Head of caudate nucleus (tissue), 42 donors: ENCODE measurements at regions not wholly inside any gene's neighbourhood (a gene's known extent, or its start where the extent isn't known, plus 50 kb on each side); places are given as distances from the start of the nearest gene placed in this dataset.

ENCODE experiments used
- DNase-seq, 42 donors: peaks; one replicate each; pipeline versions ENCODE4 v3.0.0 to v3.0.0-alpha.2; 2020 to 2021; ENCODE audit warnings: mixed read lengths in 7 of 42
- intact Hi-C: fragments of 100-400 bp; cut with DNase I; formaldehyde crosslinking; loops from one replicate; pipeline ENCODE4 v1.15.0; 2022

DNA sequence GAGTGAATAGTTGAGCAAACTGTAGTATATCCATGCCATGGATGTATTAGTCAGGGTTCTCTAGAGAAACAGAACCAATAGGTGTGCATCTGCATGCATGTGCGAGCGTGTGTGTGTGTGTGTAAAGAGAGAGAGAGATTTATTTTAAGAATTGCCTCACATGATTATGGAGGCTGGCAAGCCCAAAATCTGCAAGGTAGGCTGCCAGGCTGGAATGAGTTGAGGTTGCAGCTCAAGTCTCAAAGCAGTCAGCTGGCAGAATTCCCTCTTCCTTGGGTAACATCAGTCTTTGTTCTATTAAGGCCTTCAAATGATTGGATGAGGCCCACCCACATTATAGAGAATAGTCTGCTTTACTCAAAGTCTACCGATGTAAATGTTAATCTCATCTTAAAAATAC, 187.8 kb downstream of the ANAPC1 start:
- intact Hi-C loops = no loop called here
- DNase-seq = no peak

DNA sequence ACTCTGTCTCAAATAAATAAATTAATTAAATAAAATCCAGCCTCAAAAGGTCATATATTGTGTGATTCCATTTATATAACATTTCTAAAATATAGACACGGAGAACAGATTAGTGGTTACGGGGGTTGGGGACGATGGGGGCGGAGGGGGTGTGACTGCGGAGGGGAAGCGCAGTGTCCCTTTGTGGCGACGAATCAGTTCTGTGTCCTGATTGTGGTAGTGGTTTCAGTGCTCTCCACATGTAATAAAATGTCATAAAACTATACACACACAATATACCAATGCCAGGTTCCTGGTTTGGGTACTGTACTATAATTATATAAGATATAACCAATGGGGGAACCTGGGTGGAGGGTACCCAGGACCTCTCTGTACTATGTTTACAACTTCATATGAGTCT, 186.4 kb downstream of the ANAPC1 start:
- intact Hi-C loops = no loop called here
- DNase-seq = no peak

DNA sequence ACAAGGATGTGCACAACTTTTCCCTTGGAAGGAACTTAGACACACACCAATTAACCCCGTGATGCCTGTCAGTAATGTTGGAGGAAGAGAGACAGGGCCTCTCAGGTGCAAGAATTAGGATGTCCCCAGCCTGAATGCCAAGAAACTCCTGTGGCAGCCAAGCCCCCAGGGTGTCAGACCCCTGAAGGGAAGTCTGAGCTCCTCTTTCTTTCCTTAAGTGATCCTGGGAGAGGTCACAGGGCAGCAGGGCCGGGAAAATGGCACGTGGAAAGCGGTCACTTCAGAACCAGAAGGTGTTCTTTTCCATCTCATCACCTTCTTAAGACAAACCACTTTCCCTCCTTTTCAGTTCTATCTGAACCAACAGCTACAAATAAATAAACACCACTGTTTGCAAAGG, 185.9 kb downstream of the ANAPC1 start:
- intact Hi-C loops = no loop called here
- no peak for DNase-seq

DNA sequence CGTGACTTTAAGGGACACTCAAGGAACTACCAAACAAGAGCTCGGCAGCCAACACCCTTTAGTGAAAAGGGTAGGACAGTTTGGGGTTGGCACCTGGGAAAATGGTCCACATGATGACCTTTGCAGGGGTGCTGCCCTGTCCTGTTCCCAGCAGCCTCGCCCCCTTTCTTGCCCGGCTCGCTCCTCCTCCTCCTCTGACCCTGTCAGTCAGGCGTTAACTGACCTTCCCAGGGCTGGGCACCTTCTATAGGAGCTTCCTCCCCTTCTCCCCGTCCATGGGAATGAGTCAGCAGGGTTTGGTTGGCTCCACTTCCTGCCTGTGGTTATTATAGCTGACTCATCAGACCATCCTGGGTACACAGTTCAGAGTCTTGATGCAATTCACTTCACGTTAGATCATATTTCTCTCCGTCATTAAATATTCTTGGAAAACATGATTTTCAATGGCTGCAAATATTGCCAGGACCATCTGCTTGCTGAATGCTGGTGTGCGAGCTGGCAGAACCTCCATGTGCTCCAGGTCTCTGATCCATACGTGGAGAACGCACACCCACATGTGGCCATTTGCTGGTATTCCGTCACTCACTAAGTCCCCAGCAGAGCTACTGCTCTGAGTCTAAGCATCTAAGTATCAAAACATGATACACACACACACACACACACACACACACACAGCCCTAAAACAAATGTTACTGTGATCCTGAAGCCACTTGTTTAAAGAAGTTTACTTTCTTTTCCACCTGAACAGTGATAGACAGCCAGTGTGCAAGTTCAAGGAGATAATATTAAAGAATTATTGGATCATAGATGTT, 185.0 kb downstream of the ANAPC1 start:
- intact Hi-C loops = no loop called here
- peak in 15 of 42 donors; percentile 8 to 64 (median 24) for DNase-seq

DNA sequence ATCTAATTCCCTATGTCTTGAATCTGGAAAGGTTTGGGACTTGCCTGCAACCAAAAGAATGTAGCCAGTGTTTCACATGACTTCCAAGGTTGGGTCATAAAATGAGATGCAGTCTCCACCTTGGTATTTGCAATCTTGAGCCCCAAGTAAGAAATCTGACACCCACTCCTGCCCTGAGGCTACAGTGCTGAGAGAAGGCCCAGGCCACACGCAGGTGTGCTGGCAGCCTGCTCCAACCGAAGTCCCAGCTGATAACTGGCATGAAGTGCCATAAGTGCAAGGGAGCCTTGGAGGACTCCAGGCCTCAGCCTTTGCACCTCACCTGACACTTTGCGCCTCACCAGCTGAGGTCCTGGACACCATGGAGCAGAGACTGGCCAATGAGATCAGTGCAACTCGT, 182.7 kb downstream of the ANAPC1 start:
- intact Hi-C loops = no loop called here
- peak in 1 of 42 donors; percentile 31 for DNase-seq

DNA sequence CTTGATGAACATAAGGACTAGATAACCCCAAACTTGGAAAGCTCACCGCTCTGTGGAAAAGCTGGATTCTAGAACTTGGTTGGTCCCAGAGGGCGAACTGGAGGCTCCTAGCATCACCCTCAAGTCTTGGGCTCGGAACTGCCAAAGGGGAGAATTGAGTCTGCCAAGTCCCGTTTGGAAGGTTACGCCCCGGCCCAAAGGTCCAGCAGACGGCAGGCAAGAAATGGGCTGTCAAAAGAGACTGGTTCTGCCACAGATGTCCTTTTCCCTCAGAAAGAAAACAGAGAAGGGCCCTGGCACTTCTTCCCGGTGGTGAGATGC, 182.2 kb downstream of the ANAPC1 start:
- intact Hi-C loops = no loop called here
- DNase-seq = peak in 1 of 42 donors; percentile 32

DNA sequence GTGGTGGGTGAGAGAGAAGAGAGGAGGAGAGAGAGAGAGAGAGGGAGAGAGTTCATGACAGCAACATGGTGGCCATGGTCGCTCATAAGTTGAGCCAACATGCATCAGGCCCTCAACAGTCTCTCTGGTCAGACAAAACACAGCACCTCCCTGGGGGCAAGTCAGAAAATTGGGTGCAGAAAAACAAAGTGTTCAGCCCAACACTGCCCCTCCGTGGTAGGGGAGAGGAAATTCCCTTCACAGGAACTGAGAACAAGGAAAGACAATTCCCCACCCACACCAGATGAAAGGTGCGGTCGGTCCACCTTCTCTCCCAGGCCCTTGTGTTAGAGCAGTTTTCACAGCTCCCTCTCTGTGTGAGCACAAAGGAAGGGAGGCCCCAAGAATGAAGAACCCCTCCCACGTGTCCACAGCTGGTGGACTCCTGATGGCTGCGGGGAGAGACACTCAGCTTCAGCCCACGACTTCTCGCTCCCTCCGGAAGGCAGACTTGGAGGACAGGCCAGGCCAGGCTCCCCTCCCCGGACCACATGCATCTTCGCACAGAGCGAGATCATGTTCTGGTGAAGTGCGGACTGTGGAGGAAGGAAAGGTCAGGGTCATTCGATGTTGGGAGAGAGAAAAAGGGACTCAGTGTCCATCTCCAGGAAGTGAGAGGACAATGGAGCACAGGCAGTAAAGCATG, 181.7 kb downstream of the ANAPC1 start:
- DNase-seq = peak in 36 of 42 donors; percentile 15 to 72 (median 49)
- intact Hi-C loops = no loop called here

DNA sequence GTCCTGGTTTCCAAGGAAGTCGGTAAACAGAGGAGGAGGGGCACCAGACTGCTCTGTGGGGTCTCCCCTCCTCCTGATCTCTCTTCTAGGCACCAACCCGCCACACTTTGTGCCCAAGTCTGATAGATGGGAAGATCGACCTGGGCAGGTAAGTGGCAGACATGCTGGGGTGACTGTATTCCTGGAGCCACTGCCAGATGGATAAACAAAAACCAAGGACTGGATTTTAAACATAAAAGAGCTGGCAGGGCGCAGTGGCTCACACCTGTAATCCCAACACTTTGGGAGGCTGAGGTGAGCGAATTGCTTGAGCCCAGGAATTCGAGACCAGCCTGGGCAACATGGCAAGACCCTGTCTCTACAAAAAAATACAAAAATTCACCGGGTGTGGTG, 181.2 kb downstream of the ANAPC1 start:
- intact Hi-C loops = no loop called here
- no peak for DNase-seq

DNA sequence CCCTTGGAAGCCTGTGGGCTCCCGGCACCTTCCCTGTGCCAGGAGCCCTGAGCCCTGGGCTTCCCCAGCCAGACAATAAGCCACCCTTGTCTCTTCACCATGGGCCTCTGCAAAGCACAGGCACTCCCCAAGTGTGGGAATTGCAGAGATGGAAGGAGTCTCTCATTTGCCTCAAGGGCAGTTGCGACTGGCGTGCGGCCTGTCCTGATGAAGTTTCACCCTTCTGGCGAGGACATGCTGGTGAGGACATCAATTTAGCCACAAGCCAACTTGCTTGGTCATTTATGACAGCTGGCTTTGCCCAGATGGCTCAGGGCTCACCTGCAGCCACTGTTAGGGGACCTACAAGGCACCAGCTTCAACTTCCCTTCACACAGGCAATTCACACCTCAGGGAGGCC, 180.2 kb downstream of the ANAPC1 start:
- DNase-seq = no peak
- intact Hi-C loops = no loop called here

DNA sequence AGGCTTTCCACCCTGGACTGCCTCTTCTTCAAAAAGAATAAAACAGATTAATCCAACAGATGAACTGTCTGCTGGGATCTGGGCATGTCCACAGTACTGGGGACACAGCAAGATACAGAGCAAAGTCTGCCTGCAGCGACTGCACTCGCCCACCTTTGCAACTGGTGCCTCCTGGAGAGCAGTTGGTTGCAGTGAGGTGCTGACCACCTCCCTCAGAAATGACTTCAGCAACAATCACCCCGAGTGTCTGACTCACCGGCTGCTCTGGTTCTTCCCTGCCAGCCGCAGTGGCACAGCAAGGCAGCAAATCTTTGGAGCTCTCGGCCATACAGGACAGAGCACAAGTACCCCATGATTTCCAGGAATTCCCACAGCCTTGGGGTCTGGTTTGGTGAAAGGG, 179.7 kb downstream of the ANAPC1 start:
- DNase-seq = no peak
- intact Hi-C loops = no loop called here

DNA sequence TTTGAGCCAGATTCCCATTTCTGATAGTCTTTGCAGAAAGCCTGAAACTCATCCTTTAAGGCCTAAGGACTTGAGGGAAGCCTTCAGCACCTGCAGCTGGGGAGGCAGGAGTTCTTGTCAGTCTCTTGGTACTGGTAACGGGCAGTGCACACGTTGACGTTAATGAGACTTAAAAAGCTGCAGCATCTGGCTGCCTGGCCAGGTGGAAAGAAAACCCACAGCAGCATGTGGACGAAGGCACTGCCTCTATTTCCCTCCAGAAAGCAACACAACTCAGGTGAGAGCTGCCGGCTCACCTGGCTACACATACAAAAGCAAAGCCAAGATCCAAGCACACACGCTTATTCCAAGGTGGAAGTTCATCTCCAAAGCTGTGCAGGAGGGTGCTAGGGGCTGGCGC, 178.8 kb downstream of the ANAPC1 start:
- intact Hi-C loops = no loop called here

DNA sequence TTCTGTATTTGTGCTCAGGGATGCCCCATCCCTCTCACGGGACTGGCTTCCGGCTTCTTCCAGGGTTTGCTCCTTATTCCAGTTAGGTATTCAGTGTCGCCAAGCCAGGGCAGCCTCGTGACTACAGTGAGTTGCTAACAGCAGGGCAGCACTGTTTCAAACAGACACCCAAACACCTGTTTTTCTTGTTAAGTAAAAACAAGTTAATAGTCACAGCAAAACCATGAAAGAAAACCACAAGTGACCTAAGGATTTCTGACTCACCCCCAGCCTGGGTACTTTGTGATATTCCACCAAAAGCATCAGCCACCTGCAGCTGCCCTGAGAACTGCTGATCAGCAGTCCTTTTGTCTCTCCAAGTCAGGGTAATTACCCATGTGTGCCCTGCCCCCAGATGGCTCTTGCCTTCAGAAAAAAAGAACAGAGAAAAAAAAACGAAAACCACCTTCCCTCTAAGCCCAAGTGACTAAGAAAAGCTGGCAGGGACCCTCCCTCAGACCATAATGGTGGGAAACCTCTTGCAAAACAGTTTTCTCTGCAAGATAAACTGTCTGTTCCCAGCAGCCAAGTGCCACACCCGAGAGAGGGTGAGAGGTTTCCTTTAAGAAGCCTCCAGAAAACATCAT, 178.2 kb downstream of the ANAPC1 start:
- intact Hi-C loops = no loop called here
- no peak for DNase-seq

More for the DNA sequence above, 178.8 kb downstream of the ANAPC1 start:
- no peak for DNase-seq

DNA sequence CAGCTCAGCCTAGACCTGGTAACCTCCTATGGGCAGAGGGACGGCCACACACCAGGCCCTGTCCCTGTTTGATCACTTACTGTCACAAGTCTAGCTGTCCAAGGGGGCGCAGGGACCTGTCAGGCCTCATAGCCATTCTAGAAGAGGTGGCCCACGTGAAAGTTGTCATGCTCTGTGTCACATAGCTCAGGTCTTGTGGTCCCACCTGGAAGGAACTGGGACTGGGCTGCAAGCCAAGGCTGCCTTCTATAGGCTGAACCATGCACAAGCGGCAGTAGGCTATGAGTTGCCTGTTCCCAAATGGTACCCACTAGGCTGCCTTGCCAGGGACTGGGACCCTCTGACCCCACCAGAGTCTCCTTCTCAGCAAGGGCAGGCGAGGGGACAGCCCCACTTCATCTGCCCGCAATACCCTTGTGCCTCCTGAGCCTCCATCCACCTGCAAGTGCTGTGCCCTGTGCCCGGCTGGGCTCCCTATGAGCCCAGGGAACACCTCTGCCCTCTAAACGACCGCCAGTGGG, 177.5 kb downstream of the ANAPC1 start:
- DNase-seq = no peak
- intact Hi-C loops = no loop called here

DNA sequence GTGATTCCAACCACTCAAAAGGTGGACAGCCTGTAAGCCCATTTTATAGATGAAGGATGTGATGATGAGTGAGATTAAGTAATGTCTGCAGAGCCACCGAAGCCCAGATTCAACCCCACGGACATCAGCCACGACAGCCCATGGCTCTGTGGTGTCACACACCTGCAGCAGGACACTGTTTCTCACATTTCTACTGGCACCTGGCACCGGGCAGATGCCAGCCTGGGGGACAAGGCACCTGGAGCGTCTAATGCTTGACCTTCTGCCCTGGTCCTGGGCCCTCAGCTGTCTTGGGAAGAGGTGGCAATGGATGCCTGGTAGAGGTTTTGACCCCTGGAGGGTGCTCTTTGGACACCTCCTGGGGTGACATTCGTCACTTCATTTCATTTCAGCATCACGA, 176.3 kb downstream of the ANAPC1 start:
- intact Hi-C loops = no loop called here
- no peak for DNase-seq

DNA sequence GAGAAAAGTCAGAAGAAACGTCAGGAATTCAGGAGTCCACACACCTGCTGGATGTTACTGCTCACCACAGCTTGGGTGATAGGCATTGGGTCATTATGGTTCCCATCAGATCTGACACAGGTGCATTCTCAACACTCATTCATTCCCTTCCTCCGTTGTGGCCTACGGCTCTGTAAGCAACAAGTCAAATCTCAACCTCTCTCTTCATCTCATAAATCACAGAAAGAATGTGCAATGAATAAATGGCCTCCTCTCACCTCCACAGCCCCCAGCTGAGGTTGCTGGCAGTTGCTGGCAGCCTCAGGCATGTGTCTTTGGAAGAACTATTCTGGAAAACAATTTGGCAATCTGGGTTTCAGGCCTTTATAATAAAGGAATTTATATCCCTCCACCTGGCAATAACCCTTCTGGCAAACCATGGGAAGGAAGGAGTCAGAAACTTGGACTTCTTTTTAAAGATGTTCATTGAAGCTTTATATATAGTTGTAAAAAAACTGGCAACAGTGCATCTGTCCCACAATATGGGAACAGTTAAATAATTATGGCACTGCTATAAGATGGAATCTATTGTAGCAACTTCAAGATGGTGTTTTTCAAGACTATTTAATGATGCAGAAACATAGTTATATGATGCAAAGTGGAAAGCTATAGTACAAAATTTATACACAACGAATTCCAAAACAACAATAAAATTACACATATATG, 175.4 kb downstream of the ANAPC1 start:
- intact Hi-C loops = no loop called here
- no peak for DNase-seq

DNA sequence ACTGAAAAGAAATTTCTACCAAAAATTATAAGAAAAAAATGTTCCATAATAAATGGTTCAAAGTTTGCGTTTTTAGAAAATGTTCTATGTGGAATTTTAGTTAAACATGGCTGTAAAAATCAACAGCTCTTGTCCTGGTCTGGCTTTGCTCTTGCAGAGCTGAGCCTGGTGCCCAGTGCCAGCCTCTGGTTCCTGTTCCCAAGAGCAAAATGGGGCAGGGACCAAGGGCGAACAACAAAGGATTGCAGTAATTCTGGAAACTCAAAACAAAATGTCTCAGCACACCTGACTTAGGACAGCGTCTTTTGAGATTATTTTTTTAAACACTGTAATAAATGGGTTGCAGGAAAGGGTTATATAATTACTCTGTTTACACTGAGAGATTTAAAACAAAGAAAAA, 174.7 kb downstream of the ANAPC1 start:
- no peak for DNase-seq
- intact Hi-C loops = no loop called here

DNA sequence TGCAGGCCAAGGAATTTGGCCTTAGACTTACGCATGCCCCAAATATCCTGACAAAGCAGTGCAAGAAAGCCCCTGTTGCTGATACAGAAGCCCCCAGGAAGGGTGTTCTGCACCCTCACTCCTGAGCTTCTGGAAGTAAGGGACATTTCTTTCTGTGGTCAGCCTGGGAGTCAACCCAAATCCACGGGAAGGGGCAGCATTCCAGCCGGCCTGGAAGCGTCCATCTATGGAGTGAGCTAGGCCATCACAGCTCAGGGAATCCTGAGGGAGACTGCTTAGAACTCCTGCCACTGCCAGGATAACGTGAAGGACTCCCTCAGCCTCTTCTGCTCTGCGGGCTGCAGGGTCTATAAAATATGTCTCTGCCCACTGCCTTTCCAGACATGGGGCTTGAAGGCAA, 173.9 kb downstream of the ANAPC1 start:
- no peak for DNase-seq
- intact Hi-C loops = no loop called here

DNA sequence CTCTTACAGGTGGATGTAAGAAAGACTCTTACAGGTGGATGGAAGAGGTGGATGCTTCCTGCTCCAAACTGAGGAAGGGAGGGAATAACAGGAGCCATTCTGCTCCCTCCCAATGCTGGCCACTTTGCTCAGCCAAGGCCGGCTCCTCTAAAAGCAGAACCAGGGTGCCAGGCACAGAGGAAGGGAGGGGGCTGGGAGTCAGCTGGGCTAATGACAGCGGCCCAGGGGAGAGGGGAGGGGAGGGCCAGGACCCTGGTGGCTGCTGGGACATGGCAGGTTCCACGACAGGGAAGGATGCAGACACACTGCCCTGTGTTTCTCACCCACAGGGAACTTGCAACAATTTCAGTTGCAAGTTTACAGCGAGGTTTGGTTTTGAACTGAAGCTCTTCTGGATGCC, 173.4 kb downstream of the ANAPC1 start:
- intact Hi-C loops = no loop called here
- no peak for DNase-seq

DNA sequence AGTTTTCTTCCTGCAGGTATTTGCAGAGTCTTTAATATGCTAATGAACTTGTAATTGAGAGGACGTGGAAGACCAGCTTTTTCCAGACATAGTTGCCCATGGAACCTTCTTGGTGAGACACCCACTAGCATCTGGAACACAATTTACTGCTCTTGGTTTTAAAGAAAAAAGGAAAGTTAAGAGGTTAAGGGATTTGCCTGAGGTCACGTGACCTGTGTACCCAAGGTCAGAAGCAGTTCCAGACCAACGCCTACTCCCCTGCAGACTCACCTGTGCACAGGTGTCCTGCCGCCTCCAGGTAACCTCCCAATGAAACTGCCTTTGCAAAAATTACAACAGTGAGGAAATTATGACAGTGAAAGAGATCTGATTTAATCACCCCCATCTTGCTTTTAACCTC, 172.7 kb downstream of the ANAPC1 start:
- no peak for DNase-seq
- intact Hi-C loops = no loop called here

DNA sequence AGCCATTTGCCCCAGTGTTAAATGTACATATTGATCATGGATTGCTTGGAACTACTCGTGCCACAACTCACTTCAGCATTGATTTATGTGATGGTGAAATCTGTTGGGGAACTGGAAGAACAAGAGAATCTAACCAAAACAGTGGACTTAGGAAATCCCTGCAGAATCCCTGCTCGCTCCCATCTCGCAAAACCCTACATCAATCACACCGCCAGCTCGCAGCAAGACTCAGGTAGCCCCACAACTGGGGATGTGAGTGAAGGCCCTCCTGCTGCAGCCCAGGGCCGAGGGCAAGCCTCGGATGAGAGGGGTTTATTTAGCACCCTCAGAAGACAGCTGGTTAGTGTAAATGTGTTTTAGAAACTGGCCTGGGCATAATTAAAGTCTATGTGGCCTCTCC, 171.6 kb downstream of the ANAPC1 start:
- DNase-seq = no peak
- intact Hi-C loops = no loop called here
